Epithelial cell of proximal tubule (primary cell): ENCODE measurements at regions not wholly inside any gene's neighbourhood (a gene's known extent, or its start where the extent isn't known, plus 50 kb on each side); places are given as distances from the start of the nearest gene placed in this dataset.

Experiments
- DNase-seq: peaks from one replicate; pipeline ENCODE4 v3.0.0-alpha.2; 2011; ENCODE audit warnings: low read depth
- H3K4me3 ChIP-seq: 2 replicates; pipeline ENCODE4 v1.5.1; 2011; ENCODE audit warnings: low read depth, mild to moderate bottlenecking, low read length
- CTCF ChIP-seq: conservative IDR thresholded peaks from 2 replicates; pipeline ENCODE4 v1.5.1; 2012; ENCODE audit warnings: low read depth, mild to moderate bottlenecking, low read length

- TF ChIP-seq CTCF, result no peak
- peak; percentile 49 for DNase-seq
- H3K4me3 ChIP-seq, result no peak overlapping the region
Observed at GRCh38 chr1:4395676-4396075, 258.7 kb upstream of the AJAP1 start.

- H3K4me3 ChIP-seq, result no peak overlapping the region
- TF ChIP-seq CTCF, result no peak
- no peak for DNase-seq
Observed at GRCh38 chr1:4396551-4396950, 257.9 kb upstream of the AJAP1 start.

- no peak for TF ChIP-seq CTCF
- DNase-seq, result no peak
- no peak overlapping the region for H3K4me3 ChIP-seq
Observed at GRCh38 chr1:4397196-4397595, 257.2 kb upstream of the AJAP1 start.

- no peak overlapping the region for H3K4me3 ChIP-seq
- TF ChIP-seq CTCF, result no peak
- no peak for DNase-seq
Observed at GRCh38 chr1:4402032-4402431, 252.4 kb upstream of the AJAP1 start.

GRCh38 chr1:4404854-4405590, 249.4 kb upstream of the AJAP1 start:
- no peak overlapping the region for H3K4me3 ChIP-seq
- DNase-seq, result no peak
- TF ChIP-seq CTCF, result no peak

GRCh38 chr1:4407851-4408250, 246.6 kb upstream of the AJAP1 start:
- TF ChIP-seq CTCF, result no peak
- no peak overlapping the region for H3K4me3 ChIP-seq
- DNase-seq, result no peak

- TF ChIP-seq CTCF, result no peak
- DNase-seq, result no peak
- H3K4me3 ChIP-seq, result no peak overlapping the region
Observed at GRCh38 chr1:4408380-4408779, 246.0 kb upstream of the AJAP1 start.
